K562 (cell line): ENCODE measurements at regions not wholly inside any gene's neighbourhood (a gene's known extent, or its start where the extent isn't known, plus 50 kb on each side); places are given as distances from the start of the nearest gene placed in this dataset.

Experiments
- ATAC-seq: fragments of 200-7000 bp; cut with Tn5 transposase; 3 replicates; pipeline ENCODE4 v1.9.1; 2020; ENCODE audit warnings: moderate library complexity
- BruUV-seq: library from RNA; stranded (reverse); fragments of 400-500 nt; replicated peaks from 2 replicates; lab custom pipeline; 2021; lab: Mats Ljungman, UMichigan
- CTCF ChIA-PET: fragments of 300-600 bp; formaldehyde crosslinking; extraction: SDS; loops from one replicate; lab custom pipeline; 2021; ENCODE audit warnings: low intra/inter-chr PET ratio; lab: Yijun Ruan, JAX
- POLR2A ChIA-PET: fragments of 300-600, 350-650 bp; sonication (Branson Sonifier 250); formaldehyde crosslinking; extraction: SDS; loops from one replicate; lab custom pipeline; 2021; ENCODE audit warnings: antibody characterized with exemption, inconsistent platforms; lab: Yijun Ruan, JAX
- DNase-seq, 4 experiments: peaks; one replicate each; pipeline versions ENCODE4 v3.0.0 to v3.0.0-alpha.2; 2011 to 2018; ENCODE audit warnings: low spot score in 3 of 4, mixed read lengths in 3 of 4; ENCODE audit errors: extremely low read depth in 1 of 4
- FAIRE-seq: peaks from 2 replicates; lab custom pipeline; 2011; peaks lifted over from hg19 to GRCh38; lab: Jason Lieb, UNC
- H2AFZ ChIP-seq: 2 replicates; pipeline ENCODE4 v1.6.0; 2011; ENCODE audit warnings: low read depth, low read length, control low read depth, inconsistent platforms
- H3K27ac ChIP-seq: fragments of 200-600 bp; 3 replicates; pipeline ENCODE4 v1.8.0; 2011; ENCODE audit warnings: low read depth, mild to moderate bottlenecking, control low read depth, inconsistent platforms, low read length, moderate library complexity, mixed read lengths; ENCODE audit errors: extremely low read depth
- H3K27me3 ChIP-seq, 2 experiments: fragments of 300-600 bp in 1 of 2; 2 replicates in 1 of 2; 3 replicates in 1 of 2; pipeline versions ENCODE4 v1.6.0 to v1.8.0; 2011; ENCODE audit warnings: inconsistent platforms in 2 of 2, low read length in 2 of 2, mild to moderate bottlenecking in 1 of 2, mixed read lengths in 1 of 2, moderate library complexity in 1 of 2; ENCODE audit not compliant: control insufficient read depth in 2 of 2, insufficient read depth in 2 of 2
- H3K36me3 ChIP-seq: fragments of 300-600 bp; 3 replicates; pipeline ENCODE4 v1.8.0; 2011; ENCODE audit warnings: mild to moderate bottlenecking, low read length, inconsistent platforms; ENCODE audit not compliant: control insufficient read depth, insufficient read depth
- H3K4me1 ChIP-seq, 2 experiments: fragments of 200-600 bp in 1 of 2; replicated peaks in 1 of 2; 2 replicates in 1 of 2; 3 replicates in 1 of 2; pipeline versions ENCODE4 v1.5.1 to v1.8.0; 2011; ENCODE audit warnings: inconsistent platforms in 2 of 2, low read length in 2 of 2, mild to moderate bottlenecking in 1 of 2, mixed read lengths in 1 of 2, moderate library complexity in 1 of 2; ENCODE audit not compliant: control insufficient read depth in 2 of 2, insufficient read depth in 2 of 2
- H3K4me2 ChIP-seq: 2 replicates; pipeline ENCODE4 v1.6.1; 2011; ENCODE audit warnings: low read length, control low read depth, inconsistent platforms, mixed read lengths; ENCODE audit not compliant: insufficient read depth
- H3K4me3 ChIP-seq: fragments of 200-600 bp; sonication (generic), shearing (Covaris generic); 2 replicates; pipeline ENCODE4 v1.5.1; 2016; ENCODE audit warnings: control low read depth, inconsistent platforms
- H3K79me2 ChIP-seq: fragments of 200-600 bp; 3 replicates; pipeline ENCODE4 v1.8.0; 2011; ENCODE audit warnings: low read length, inconsistent platforms; ENCODE audit not compliant: control insufficient read depth, insufficient read depth
- H3K9ac ChIP-seq, 2 experiments: 2 replicates each; pipeline versions ENCODE4 v1.6.0 to v1.6.1; 2011; ENCODE audit warnings: low read depth in 2 of 2, low read length in 2 of 2, control low read depth in 1 of 2, inconsistent platforms in 1 of 2, mild to moderate bottlenecking in 1 of 2, mixed read lengths in 1 of 2; ENCODE audit not compliant: insufficient read depth in 1 of 2
- H3K9me1 ChIP-seq: one replicate; pipeline ENCODE4 v1.6.0; 2011; ENCODE audit warnings: inconsistent platforms, mild to moderate bottlenecking, low read length, moderate library complexity; ENCODE audit not compliant: control insufficient read depth, insufficient read depth
- H3K9me3 ChIP-seq: replicated peaks from 2 replicates; pipeline ENCODE4 v1.5.1; 2011; ENCODE audit warnings: low read depth, low read length, inconsistent platforms; ENCODE audit not compliant: control insufficient read depth, insufficient read depth
- H4K20me1 ChIP-seq: replicated peaks from 2 replicates; pipeline ENCODE4 v1.6.1; 2011; ENCODE audit warnings: low read length, inconsistent platforms, mixed read lengths; ENCODE audit not compliant: control insufficient read depth, insufficient read depth
- AFF4 ChIP-seq: sonication (generic); formaldehyde crosslinking; IDR thresholded peaks from 2 replicates; pipeline ENCODE4 v1.8.0; 2023; ENCODE audit warnings: mild to moderate bottlenecking, missing genetic modification reagents
- BRCA1 ChIP-seq, 2 experiments: fragments of 450-650 bp in 1 of 2; sonication (generic) in 1 of 2; formaldehyde crosslinking in 1 of 2; IDR thresholded peaks; 2 replicates each; pipeline versions ENCODE4 v1.5.0 to v1.6.1; 2017 to 2020; ENCODE audit warnings: mild to moderate bottlenecking in 1 of 2, missing genetic modification reagents in 1 of 2
- PHF8 ChIP-seq: fragments of 200-600 bp; sonication (generic); IDR thresholded peaks from 2 replicates; pipeline ENCODE4 v1.6.1; 2012; ENCODE audit warnings: mixed run types, mild to moderate bottlenecking, inconsistent platforms, low read length, moderate library complexity, borderline replicate concordance
- RFX7 ChIP-seq: fragments of 250-450 bp; sonication (Bioruptor Pico); IDR thresholded peaks from 2 replicates; pipeline ENCODE4 v1.5.1; 2021; ENCODE audit warnings: mild to moderate bottlenecking
- SMARCE1 ChIP-seq: fragments of 450-650 bp; IDR thresholded peaks from 2 replicates; pipeline ENCODE4 v1.7.1; 2016; ENCODE audit warnings: mild to moderate bottlenecking
- TEAD1 ChIP-seq, 2 experiments: fragments of 450-650 bp in 1 of 2; sonication (generic) in 1 of 2; formaldehyde crosslinking; IDR thresholded peaks; 2 replicates each; pipeline versions ENCODE4 v1.4.0 to v1.8.0; 2020 to 2022; ENCODE audit warnings: mild to moderate bottlenecking in 2 of 2, missing genetic modification reagents in 1 of 2
- ZBTB7A ChIP-seq: IDR thresholded peaks from 2 replicates; pipeline ENCODE4 v1.6.1; 2011; ENCODE audit warnings: low read depth, mild to moderate bottlenecking, low read length, moderate library complexity, borderline replicate concordance; ENCODE audit not compliant: control insufficient read depth
- ZNF12 ChIP-seq: sonication (generic); formaldehyde crosslinking; IDR thresholded peaks from 2 replicates; pipeline ENCODE4 v1.4.0; 2020; ENCODE audit warnings: mild to moderate bottlenecking, missing genetic modification reagents
- ZNF347 ChIP-seq: fragments of 450-650 bp; formaldehyde crosslinking; IDR thresholded peaks from 2 replicates; pipeline ENCODE4 v1.4.0; 2020; ENCODE audit warnings: low read depth, mild to moderate bottlenecking, moderate library complexity
- ZNF764 ChIP-seq: fragments of 250-450 bp; sonication (Bioruptor Pico); IDR thresholded peaks from 2 replicates; pipeline ENCODE4 v1.4.0; 2020; ENCODE audit warnings: low read depth, mild to moderate bottlenecking, moderate library complexity
- in situ Hi-C: fragments of 300-500 bp; cut with MboI; formaldehyde crosslinking; loops from 4 replicates; pipeline ENCODE4 v1.15.0; 2018; ENCODE audit warnings: inconsistent platforms, mixed read lengths
- intact Hi-C: fragments of 100-400 bp; cut with micrococcal nuclease; formaldehyde crosslinking; loops from 2 replicates; pipeline ENCODE4 v1.14.2; 2022
- TF ChIP-seq, protein P1 (sequence below): fragments of 450-650 bp; IDR thresholded peaks from 2 replicates; pipeline ENCODE4 v1.6.1; 2016; ENCODE audit warnings: borderline replicate concordance

GRCh38 chr18:34511879-34512278 is 198.2 kb upstream of the DTNA start:
- ATAC-seq: no peak

More at GRCh38 chr18:34511879-34512278, 198.2 kb upstream of the DTNA start:
- DNase-seq: no peak
- TF ChIP-seq RFX7 (CRISPR knock-in tag) (no peak), ZNF12 (no peak), ZNF764 (CRISPR knock-in tag) (no peak), ZBTB7A (no peak), TEAD1 (CRISPR knock-in tag; IDR thresholded peaks at IDR 0.05) (no peak), ZNF347 (CRISPR knock-in tag) (no peak), BRCA1 (IDR thresholded peaks at IDR 0.05) (no peak), BRCA1 (CRISPR knock-in tag; IDR thresholded peaks at IDR 0.05) (no peak), AFF4 (no peak), PHF8 (no peak), SMARCE1 (no peak)
- TF ChIP-seq, protein P1, sequence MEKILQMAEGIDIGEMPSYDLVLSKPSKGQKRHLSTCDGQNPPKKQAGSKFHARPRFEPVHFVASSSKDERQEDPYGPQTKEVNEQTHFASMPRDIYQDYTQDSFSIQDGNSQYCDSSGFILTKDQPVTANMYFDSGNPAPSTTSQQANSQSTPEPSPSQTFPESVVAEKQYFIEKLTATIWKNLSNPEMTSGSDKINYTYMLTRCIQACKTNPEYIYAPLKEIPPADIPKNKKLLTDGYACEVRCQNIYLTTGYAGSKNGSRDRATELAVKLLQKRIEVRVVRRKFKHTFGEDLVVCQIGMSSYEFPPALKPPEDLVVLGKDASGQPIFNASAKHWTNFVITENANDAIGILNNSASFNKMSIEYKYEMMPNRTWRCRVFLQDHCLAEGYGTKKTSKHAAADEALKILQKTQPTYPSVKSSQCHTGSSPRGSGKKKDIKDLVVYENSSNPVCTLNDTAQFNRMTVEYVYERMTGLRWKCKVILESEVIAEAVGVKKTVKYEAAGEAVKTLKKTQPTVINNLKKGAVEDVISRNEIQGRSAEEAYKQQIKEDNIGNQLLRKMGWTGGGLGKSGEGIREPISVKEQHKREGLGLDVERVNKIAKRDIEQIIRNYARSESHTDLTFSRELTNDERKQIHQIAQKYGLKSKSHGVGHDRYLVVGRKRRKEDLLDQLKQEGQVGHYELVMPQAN: no peak
- TF ChIP-seq, all 486 proteins: peak for 0
- in situ Hi-C loops (no loop called here), intact Hi-C loops (no loop called here)
- no peak overlapping the region for H3K4me2 ChIP-seq
- no peaks in the 10 kb centered on the region for H4K20me1 ChIP-seq
- no TSS peak for BruUV-seq
- H3K27me3 ChIP-seq: no peaks in the 10 kb centered on the region
- no peak overlapping the region for H3K27ac ChIP-seq
- H3K9me3 ChIP-seq: no peaks in the 10 kb centered on the region; the same call in 1 of the 2 replicates
- H3K4me3 ChIP-seq: no peak overlapping the region
- no peak overlapping the region for H2AFZ ChIP-seq
- ChIA-PET CTCF (no interaction called here), POLR2A (no interaction called here)
- H3K79me2 ChIP-seq: no peaks in the 10 kb centered on the region
- no peaks in the 10 kb centered on the region for H3K9me1 ChIP-seq
- no peak overlapping the region for H3K9ac ChIP-seq
- no peaks in the 10 kb centered on the region for H3K36me3 ChIP-seq
- no peaks in the 10 kb centered on the region for H3K4me1 ChIP-seq
- no peak for FAIRE-seq
